ENCODE measurements at regions not wholly inside any gene's neighbourhood (a gene's known extent, or its start where the extent isn't known, plus 50 kb on each side); places are given as distances from the start of the nearest gene placed in this dataset.

GRCh38 chr12:87059231-87059630 is 803.0 kb upstream of the MGAT4C start:
- no peaks in the 10 kb centered on the region for H3K23me2 ChIP-seq (ENCODE audit: insufficient read length, low read depth, low read length, poor library complexity, severe bottlenecking)
- H2BK12ac ChIP-seq (ENCODE audit: insufficient read length, low read depth, low read length), result no peak overlapping the region
- no peak overlapping the region for H3K4me2 ChIP-seq (ENCODE audit: insufficient read depth, insufficient read length, low read length)
- no peaks in the 10 kb centered on the region for H3K9me3 Mint-ChIP-seq
- H3K18ac ChIP-seq (ENCODE audit: insufficient read length, low read depth, low read length), result no peak overlapping the region
- H4K20me1 ChIP-seq (ENCODE audit: control insufficient read depth, insufficient read depth, insufficient read length), result no peaks in the 10 kb centered on the region
- H3K79me1 ChIP-seq (ENCODE audit: insufficient read depth, low read depth, low read length, poor library complexity, severe bottlenecking), result no peaks in the 10 kb centered on the region
- no peak overlapping the region for H3T11ph ChIP-seq (ENCODE audit: low read length)
- H3K27ac Mint-ChIP-seq, result no peak overlapping the region
- no peak overlapping the region for H4K8ac ChIP-seq (replicated peaks; ENCODE audit: insufficient read length, low read depth, low read length)
- H2BK15ac ChIP-seq (ENCODE audit: low read depth, low read length), result no peak overlapping the region
- H3K9me3 ChIP-seq (ENCODE audit: control insufficient read depth, low read depth, low read length), result no peaks in the 10 kb centered on the region
- H3K27me3 Mint-ChIP-seq (ENCODE audit: low read depth), result no peaks in the 10 kb centered on the region
- H2BK20ac ChIP-seq (ENCODE audit: low read depth, low read length, poor library complexity, severe bottlenecking), result no peak overlapping the region
- no peak overlapping the region for H2AK5ac ChIP-seq (ENCODE audit: insufficient read length, low read length)
- no peak overlapping the region for H2BK120ac ChIP-seq (ENCODE audit: low read depth, low read length, poor library complexity, severe bottlenecking)
- H3K4me1 Mint-ChIP-seq, result no peaks in the 10 kb centered on the region
- no peak overlapping the region for H3K56ac ChIP-seq (ENCODE audit: insufficient read length, low read depth, low read length)
- H2AFZ ChIP-seq (ENCODE audit: low read length), result no peak overlapping the region
- no peak overlapping the region for H3K9ac ChIP-seq (ENCODE audit: extremely low read depth, insufficient read length, low read length)
- no peak overlapping the region for H3K27ac ChIP-seq (ENCODE audit: insufficient read length, low read depth, low read length)
- no peak overlapping the region for H2BK5ac ChIP-seq (ENCODE audit: insufficient read length, low read length)
- no peaks in the 10 kb centered on the region for H3K4me1 ChIP-seq (ENCODE audit: insufficient read depth, low read length)
- H3K36me3 Mint-ChIP-seq (ENCODE audit: insufficient read depth in 1 of 3, low read depth in 3 of 3), result no peaks in the 10 kb centered on the region; a peak in 1 of 7 replicates
- H3K27me3 ChIP-seq (ENCODE audit: insufficient read depth, low read length), result no peaks in the 10 kb centered on the region
- no CpG with 5 or more reads among the region's 1 CpG for WGBS (ENCODE audit: extremely low coverage, insufficient read length, low lambda C conversion rate)
- no peak overlapping the region for H3K23ac ChIP-seq (ENCODE audit: insufficient read length, low read depth, low read length)
- no peak overlapping the region for H3K14ac ChIP-seq (ENCODE audit: insufficient read depth, low read length)
- no peak overlapping the region for H3K4me3 Mint-ChIP-seq
- DNase-seq, result no peak
- no peaks in the 10 kb centered on the region for H3K79me2 ChIP-seq (ENCODE audit: insufficient read depth, low read length)
- H4K5ac ChIP-seq (ENCODE audit: insufficient read length, low read depth, low read length), result no peak overlapping the region
- H3K4ac ChIP-seq (ENCODE audit: low read depth, low read length), result no peak overlapping the region
- TF ChIP-seq CTCF (conservative IDR thresholded peaks at IDR 0.05), result no peak
- no peak overlapping the region for H4K91ac ChIP-seq (ENCODE audit: insufficient read length, low read depth, low read length)
